ENCODE measurements at regions not wholly inside any gene's neighbourhood (a gene's known extent, or its start where the extent isn't known, plus 50 kb on each side); places are given as distances from the start of the nearest gene placed in this dataset.
"Not testable (repeated sequence)": the region's sequence is repeated elsewhere in the genome, so short reads cannot be mapped to it uniquely, and the experiment has no call there.

- no peaks in the 10 kb centered on the region for H3K27me3 ChIP-seq (ENCODE audit: control insufficient read depth in 1 of 2, insufficient read depth in 2 of 2, low read length in 2 of 2)
- no peaks in the 10 kb centered on the region for H3K4me1 ChIP-seq (ENCODE audit: insufficient read depth, low read length)
- no peak overlapping the region for H3K9ac ChIP-seq (ENCODE audit: low read length)
- H3K9me3 ChIP-seq (ENCODE audit: low read length) = no peaks in the 10 kb centered on the region
- H3K36me3 ChIP-seq (ENCODE audit: insufficient read depth, low read length) = no peaks in the 10 kb centered on the region
- H3K4me3 ChIP-seq (ENCODE audit: low read depth in 1 of 2, low read length in 2 of 2) = no peak overlapping the region
- H3K27ac ChIP-seq (ENCODE audit: low read depth, low read length) = no peak overlapping the region
Observed at GRCh38 chr2:62391696-62392095, 114.3 kb downstream of the TMEM17 start.

- not testable (repeated sequence) for H3K9ac ChIP-seq (ENCODE audit: low read length); H3K36me3 ChIP-seq (ENCODE audit: insufficient read depth, low read length); H3K9me3 ChIP-seq (ENCODE audit: low read length); H3K27ac ChIP-seq (ENCODE audit: low read depth, low read length); H3K4me1 ChIP-seq (ENCODE audit: insufficient read depth, low read length); H3K4me3 ChIP-seq (ENCODE audit: low read depth in 1 of 2, low read length in 2 of 2); H3K27me3 ChIP-seq (ENCODE audit: control insufficient read depth in 1 of 2, insufficient read depth in 2 of 2, low read length in 2 of 2)
Observed at GRCh38 chr2:62386378-62386777, 119.6 kb downstream of the TMEM17 start.

GRCh38 chr2:62383846-62384245 lies 122.1 kb downstream of the TMEM17 start:
- H3K36me3 ChIP-seq (ENCODE audit: insufficient read depth, low read length) = no peaks in the 10 kb centered on the region
- H3K4me1 ChIP-seq (ENCODE audit: insufficient read depth, low read length) = no peaks in the 10 kb centered on the region
- no peaks in the 10 kb centered on the region for H3K9me3 ChIP-seq (ENCODE audit: low read length)
- H3K27ac ChIP-seq (ENCODE audit: low read depth, low read length) = no peak overlapping the region
- H3K9ac ChIP-seq (ENCODE audit: low read length) = no peak overlapping the region
- no peak overlapping the region for H3K4me3 ChIP-seq (ENCODE audit: low read depth in 1 of 2, low read length in 2 of 2)
- no peaks in the 10 kb centered on the region for H3K27me3 ChIP-seq (ENCODE audit: control insufficient read depth in 1 of 2, insufficient read depth in 2 of 2, low read length in 2 of 2)

DNA sequence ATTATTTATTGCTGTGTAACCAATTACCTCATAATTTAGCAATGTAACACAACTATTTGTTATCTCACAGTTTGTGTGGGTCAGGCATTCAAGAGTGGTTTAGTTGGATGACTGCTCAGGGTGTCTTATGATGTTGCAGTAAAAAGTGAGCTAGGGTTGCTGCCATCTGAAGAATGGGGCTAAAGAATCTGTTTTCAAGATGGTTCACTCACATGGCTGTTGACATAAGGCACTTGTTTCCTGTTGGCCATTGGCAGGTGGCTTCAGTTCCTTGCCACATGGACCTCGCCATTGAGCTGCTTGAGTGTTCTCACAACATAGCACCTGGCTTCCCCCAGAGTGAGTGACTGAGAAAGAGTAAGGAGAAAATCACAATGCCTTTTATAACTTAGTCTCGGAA lies 123.2 kb downstream of the TMEM17 start:
- Histone ChIP-seq H3K4me3 (ENCODE audit: low read depth in 1 of 2, low read length in 2 of 2) (no peak overlapping the region), H3K36me3 (ENCODE audit: insufficient read depth, low read length) (no peaks in the 10 kb centered on the region), H3K27ac (ENCODE audit: low read depth, low read length) (no peak overlapping the region), H3K4me1 (ENCODE audit: insufficient read depth, low read length) (no peaks in the 10 kb centered on the region), H3K9me3 (ENCODE audit: low read length) (no peaks in the 10 kb centered on the region), H3K9ac (ENCODE audit: low read length) (no peak overlapping the region), H3K27me3 (ENCODE audit: control insufficient read depth in 1 of 2, insufficient read depth in 2 of 2, low read length in 2 of 2) (no peaks in the 10 kb centered on the region)

- H3K27me3 ChIP-seq (ENCODE audit: control insufficient read depth in 1 of 2, insufficient read depth in 2 of 2, low read length in 2 of 2) = no peaks in the 10 kb centered on the region
- no peak overlapping the region for H3K9ac ChIP-seq (ENCODE audit: low read length)
- no peaks in the 10 kb centered on the region for H3K4me1 ChIP-seq (ENCODE audit: insufficient read depth, low read length)
- no peak overlapping the region for H3K27ac ChIP-seq (ENCODE audit: low read depth, low read length)
- H3K9me3 ChIP-seq (ENCODE audit: low read length) = no peaks in the 10 kb centered on the region
- H3K36me3 ChIP-seq (ENCODE audit: insufficient read depth, low read length) = no peaks in the 10 kb centered on the region
- H3K4me3 ChIP-seq (ENCODE audit: low read depth in 1 of 2, low read length in 2 of 2) = no peak overlapping the region
Observed at GRCh38 chr2:62382122-62382521, 123.9 kb downstream of the TMEM17 start.

DNA sequence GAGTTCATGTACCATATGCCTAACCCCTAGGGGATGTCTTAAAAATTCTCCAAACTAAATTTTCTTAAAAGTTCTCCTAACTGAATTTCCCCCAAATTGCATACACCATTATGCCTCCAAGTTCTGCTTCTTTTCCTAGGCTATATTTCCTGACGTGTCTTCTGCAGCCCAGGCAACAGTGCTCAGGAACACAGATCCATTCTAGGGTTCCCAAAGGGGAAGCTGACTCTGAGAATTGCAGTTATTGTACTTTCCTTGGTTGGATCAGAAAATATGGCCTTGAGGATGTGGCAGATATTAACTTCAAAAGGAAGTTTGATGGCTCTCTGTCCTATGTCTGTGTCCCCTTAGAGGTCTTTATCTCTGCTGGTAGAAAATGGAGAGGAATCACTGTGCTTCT lies 124.3 kb downstream of the TMEM17 start:
- no peak overlapping the region for H3K4me3 ChIP-seq (ENCODE audit: low read depth in 1 of 2, low read length in 2 of 2)
- no peaks in the 10 kb centered on the region for H3K27me3 ChIP-seq (ENCODE audit: control insufficient read depth in 1 of 2, insufficient read depth in 2 of 2, low read length in 2 of 2)
- no peak overlapping the region for H3K9ac ChIP-seq (ENCODE audit: low read length)
- no peaks in the 10 kb centered on the region for H3K36me3 ChIP-seq (ENCODE audit: insufficient read depth, low read length)
- no peak overlapping the region for H3K27ac ChIP-seq (ENCODE audit: low read depth, low read length)
- H3K9me3 ChIP-seq (ENCODE audit: low read length) = no peaks in the 10 kb centered on the region
- H3K4me1 ChIP-seq (ENCODE audit: insufficient read depth, low read length) = no peaks in the 10 kb centered on the region

DNA sequence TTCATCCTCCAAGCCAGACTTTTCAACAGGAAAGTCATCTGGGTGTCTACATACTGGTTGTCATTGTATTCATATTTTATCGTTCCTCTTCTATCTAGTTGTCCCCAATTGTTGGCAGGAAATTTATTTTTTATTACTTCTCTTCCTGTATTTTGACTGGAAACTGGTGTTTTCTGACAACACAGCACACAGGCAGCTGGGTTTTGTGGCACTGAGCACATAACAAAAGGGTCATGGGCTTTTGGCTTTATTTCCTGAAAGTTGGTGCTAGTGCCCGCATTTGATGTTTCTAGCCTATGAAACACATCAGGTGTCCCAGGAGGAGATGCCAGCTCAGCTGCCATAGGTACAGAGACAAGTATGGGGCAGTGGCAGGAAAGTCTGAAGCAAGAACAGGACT lies 126.4 kb downstream of the TMEM17 start:
- Histone ChIP-seq H3K4me3 (ENCODE audit: low read depth in 1 of 2, low read length in 2 of 2) (no peak overlapping the region), H3K4me1 (ENCODE audit: insufficient read depth, low read length) (no peaks in the 10 kb centered on the region), H3K9me3 (ENCODE audit: low read length) (no peaks in the 10 kb centered on the region), H3K27ac (ENCODE audit: low read depth, low read length) (no peak overlapping the region), H3K36me3 (ENCODE audit: insufficient read depth, low read length) (no peaks in the 10 kb centered on the region), H3K27me3 (ENCODE audit: control insufficient read depth in 1 of 2, insufficient read depth in 2 of 2, low read length in 2 of 2) (no peaks in the 10 kb centered on the region), H3K9ac (ENCODE audit: low read length) (no peak overlapping the region)

GRCh38 chr2:62375113-62375420 lies 130.9 kb downstream of the TMEM17 start:
- Histone ChIP-seq H3K36me3 (ENCODE audit: insufficient read depth, low read length) (no peaks in the 10 kb centered on the region), H3K27me3 (ENCODE audit: control insufficient read depth in 1 of 2, insufficient read depth in 2 of 2, low read length in 2 of 2) (no peaks in the 10 kb centered on the region), H3K4me3 (ENCODE audit: low read depth in 1 of 2, low read length in 2 of 2) (no peak overlapping the region), H3K9me3 (ENCODE audit: low read length) (no peaks in the 10 kb centered on the region), H3K27ac (ENCODE audit: low read depth, low read length) (no peak overlapping the region), H3K9ac (ENCODE audit: low read length) (no peak overlapping the region), H3K4me1 (ENCODE audit: insufficient read depth, low read length) (no peaks in the 10 kb centered on the region)

- Histone ChIP-seq H3K36me3 (ENCODE audit: insufficient read depth, low read length) (no peaks in the 10 kb centered on the region), H3K9ac (ENCODE audit: low read length) (no peak overlapping the region), H3K4me1 (ENCODE audit: insufficient read depth, low read length) (no peaks in the 10 kb centered on the region), H3K4me3 (ENCODE audit: low read depth in 1 of 2, low read length in 2 of 2) (no peak overlapping the region), H3K9me3 (ENCODE audit: low read length) (no peaks in the 10 kb centered on the region), H3K27me3 (ENCODE audit: control insufficient read depth in 1 of 2, insufficient read depth in 2 of 2, low read length in 2 of 2) (no peaks in the 10 kb centered on the region), H3K27ac (ENCODE audit: low read depth, low read length) (no peak overlapping the region)
Observed at GRCh38 chr2:62374301-62375112, 131.5 kb downstream of the TMEM17 start.

DNA sequence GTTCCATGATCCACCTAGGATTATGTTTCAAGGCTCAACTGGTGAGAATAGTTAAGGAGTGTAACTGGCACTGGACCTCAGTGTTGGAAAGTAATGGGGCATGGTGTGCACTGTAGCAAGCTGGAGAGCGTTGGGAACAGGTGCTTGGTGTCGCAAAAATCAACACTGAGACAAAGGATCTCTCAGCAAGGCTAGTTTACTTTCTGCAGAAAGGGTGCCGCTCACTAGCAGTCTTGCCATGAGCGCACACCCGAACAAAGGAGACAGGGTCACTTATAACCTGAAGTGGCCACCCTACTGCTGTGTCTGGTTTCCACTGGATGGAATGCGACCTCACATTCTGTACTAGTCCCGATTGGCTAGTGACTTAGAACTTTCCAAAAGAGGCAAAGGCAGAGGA lies 133.2 kb downstream of the TMEM17 start:
- Histone ChIP-seq H3K27me3 (ENCODE audit: control insufficient read depth in 1 of 2, insufficient read depth in 2 of 2, low read length in 2 of 2) (no peaks in the 10 kb centered on the region), H3K9ac (ENCODE audit: low read length) (no peak overlapping the region), H3K4me3 (ENCODE audit: low read depth in 1 of 2, low read length in 2 of 2) (no peak overlapping the region), H3K9me3 (ENCODE audit: low read length) (no peaks in the 10 kb centered on the region), H3K4me1 (ENCODE audit: insufficient read depth, low read length) (no peaks in the 10 kb centered on the region), H3K27ac (ENCODE audit: low read depth, low read length) (no peak overlapping the region), H3K36me3 (ENCODE audit: insufficient read depth, low read length) (no peaks in the 10 kb centered on the region)

- H3K9me3 ChIP-seq (ENCODE audit: low read length) = no peaks in the 10 kb centered on the region
- no peaks in the 10 kb centered on the region for H3K4me1 ChIP-seq (ENCODE audit: insufficient read depth, low read length)
- H3K9ac ChIP-seq (ENCODE audit: low read length) = no peak overlapping the region
- no peak overlapping the region for H3K4me3 ChIP-seq (ENCODE audit: low read depth in 1 of 2, low read length in 2 of 2)
- H3K27ac ChIP-seq (ENCODE audit: low read depth, low read length) = no peak overlapping the region
- H3K27me3 ChIP-seq (ENCODE audit: control insufficient read depth in 1 of 2, insufficient read depth in 2 of 2, low read length in 2 of 2) = no peaks in the 10 kb centered on the region
- H3K36me3 ChIP-seq (ENCODE audit: insufficient read depth, low read length) = no peaks in the 10 kb centered on the region
Observed at GRCh38 chr2:62370321-62371250, 135.4 kb downstream of the TMEM17 start.

Measured in muscle layer of colon (tissue), 2 donors.